Lung microvascular endothelial cell (primary cell): ENCODE measurements at regions not wholly inside any gene's neighbourhood (a gene's known extent, or its start where the extent isn't known, plus 50 kb on each side); places are given as distances from the start of the nearest gene placed in this dataset.
"Not testable (repeated sequence)": the region's sequence is repeated elsewhere in the genome, so short reads cannot be mapped to it uniquely, and the experiment has no call there.

Experiments used
- DNase-seq, 2 donors: peaks; one replicate each; pipeline versions ENCODE4 v3.0.0 to v3.0.0-alpha.2; 2010; ENCODE audit warnings: low read depth in 2 of 2

GRCh38 chr2:8355102-8355859 lies 326.6 kb upstream of the ID2 start:
- DNase-seq = no peak

GRCh38 chr2:8357738-8358518 lies 323.9 kb upstream of the ID2 start:
- no peak for DNase-seq

GRCh38 chr2:8361930-8362329 lies 319.9 kb upstream of the ID2 start:
- DNase-seq = no peak

- DNase-seq = no peak
These were observed 318.7 kb upstream of the ID2 start for GRCh38 chr2:8363161-8363560.

- no peak for DNase-seq
These were observed 317.2 kb upstream of the ID2 start for GRCh38 chr2:8364668-8365067.

- DNase-seq = no peak
These were observed 316.4 kb upstream of the ID2 start for GRCh38 chr2:8365331-8365910.

GRCh38 chr2:8367833-8368232 lies 314.0 kb upstream of the ID2 start:
- DNase-seq = no peak

- DNase-seq = no peak
These were observed 313.4 kb upstream of the ID2 start for GRCh38 chr2:8368463-8368862.

- DNase-seq = no peak
These were observed 312.3 kb upstream of the ID2 start for GRCh38 chr2:8369522-8369921.

GRCh38 chr2:8370258-8370802 lies 311.5 kb upstream of the ID2 start:
- no peak for DNase-seq

GRCh38 chr2:8371653-8372052 lies 310.2 kb upstream of the ID2 start:
- DNase-seq = no peak

GRCh38 chr2:8374782-8375181 lies 307.1 kb upstream of the ID2 start:
- DNase-seq = no peak

- no peak for DNase-seq
These were observed 305.0 kb upstream of the ID2 start for GRCh38 chr2:8376603-8377410.

- no peak for DNase-seq
These were observed 303.6 kb upstream of the ID2 start for GRCh38 chr2:8378016-8378810.

- no peak for DNase-seq
These were observed 302.7 kb upstream of the ID2 start for GRCh38 chr2:8379128-8379527.

GRCh38 chr2:8379549-8379948 lies 302.3 kb upstream of the ID2 start:
- no peak for DNase-seq

GRCh38 chr2:8380026-8380425 lies 301.8 kb upstream of the ID2 start:
- DNase-seq = no peak

GRCh38 chr2:8380566-8380965 lies 301.3 kb upstream of the ID2 start:
- no peak for DNase-seq

- DNase-seq = no peak
These were observed 299.4 kb upstream of the ID2 start for GRCh38 chr2:8382485-8382884.

GRCh38 chr2:8386748-8387147 lies 295.1 kb upstream of the ID2 start:
- not testable (repeated sequence) for DNase-seq

- no peak for DNase-seq
These were observed 293.1 kb upstream of the ID2 start for GRCh38 chr2:8388781-8389180.
